ENCODE measurements at regions not wholly inside any gene's neighbourhood (a gene's known extent, or its start where the extent isn't known, plus 50 kb on each side); places are given as distances from the start of the nearest gene placed in this dataset.
"Not testable (repeated sequence)": the region's sequence is repeated elsewhere in the genome, so short reads cannot be mapped to it uniquely, and the experiment has no call there.

GRCh38 chr1:181985936-181986906 lies 75.3 kb downstream of the ZNF648 start:
- no CpG with 5 or more reads among the region's 6 CpGs for WGBS (ENCODE audit: insufficient coverage, low lambda C conversion rate)

GRCh38 chr1:181985281-181985680 lies 76.2 kb downstream of the ZNF648 start:
- no peak for DNase-seq
- no peak overlapping the region for H3K27ac ChIP-seq (ENCODE audit: low read length)
- H3K36me3 ChIP-seq (ENCODE audit: control insufficient read depth, insufficient read depth, low read length) = no peaks in the 10 kb centered on the region
- 80% methylated on average over 1 of the region's 3 CpGs for WGBS (ENCODE audit: insufficient coverage, low lambda C conversion rate)
- H3K9me3 ChIP-seq (ENCODE audit: control insufficient read depth, low read depth, low read length) = no peaks in the 10 kb centered on the region
- no peak overlapping the region for H3K4me3 ChIP-seq (ENCODE audit: low read length)
- no peaks in the 10 kb centered on the region for H3K27me3 ChIP-seq (ENCODE audit: control insufficient read depth, insufficient read depth, low read length)
- H3K4me1 ChIP-seq (ENCODE audit: control insufficient read depth, insufficient read depth, low read length) = peaks cover 7% of the 10 kb centered on the region

More at GRCh38 chr1:181985936-181986906, 75.3 kb downstream of the ZNF648 start:
- DNase-seq = no peak
- Histone ChIP-seq H3K36me3 (ENCODE audit: control insufficient read depth, insufficient read depth, low read length) (no peaks in the 10 kb centered on the region), H3K27me3 (ENCODE audit: control insufficient read depth, insufficient read depth, low read length) (no peaks in the 10 kb centered on the region), H3K9me3 (ENCODE audit: control insufficient read depth, low read depth, low read length) (no peaks in the 10 kb centered on the region), H3K4me1 (ENCODE audit: control insufficient read depth, insufficient read depth, low read length) (peaks cover 7% of the 10 kb centered on the region), H3K27ac (ENCODE audit: low read length) (no peak overlapping the region), H3K4me3 (ENCODE audit: low read length) (no peak overlapping the region)

GRCh38 chr1:181984006-181984405 lies 77.5 kb downstream of the ZNF648 start:
- 100% methylated on average over 1 of the region's 4 CpGs for WGBS (ENCODE audit: insufficient coverage, low lambda C conversion rate)
- H3K27ac ChIP-seq (ENCODE audit: low read length) = no peak overlapping the region
- H3K36me3 ChIP-seq (ENCODE audit: control insufficient read depth, insufficient read depth, low read length) = no peaks in the 10 kb centered on the region
- DNase-seq = no peak
- no peak overlapping the region for H3K4me3 ChIP-seq (ENCODE audit: low read length)
- H3K27me3 ChIP-seq (ENCODE audit: control insufficient read depth, insufficient read depth, low read length) = no peaks in the 10 kb centered on the region
- no peaks in the 10 kb centered on the region for H3K9me3 ChIP-seq (ENCODE audit: control insufficient read depth, low read depth, low read length)
- H3K4me1 ChIP-seq (ENCODE audit: control insufficient read depth, insufficient read depth, low read length) = peaks cover 7% of the 10 kb centered on the region

- no peak overlapping the region for H3K27ac ChIP-seq (ENCODE audit: low read length)
- no peaks in the 10 kb centered on the region for H3K9me3 ChIP-seq (ENCODE audit: control insufficient read depth, low read depth, low read length)
- H3K27me3 ChIP-seq (ENCODE audit: control insufficient read depth, insufficient read depth, low read length) = no peaks in the 10 kb centered on the region
- H3K4me3 ChIP-seq (ENCODE audit: low read length) = no peak overlapping the region
- H3K4me1 ChIP-seq (ENCODE audit: control insufficient read depth, insufficient read depth, low read length) = peaks cover 4% of the 10 kb centered on the region
- no peaks in the 10 kb centered on the region for H3K36me3 ChIP-seq (ENCODE audit: control insufficient read depth, insufficient read depth, low read length)
- no CpG with 5 or more reads among the region's 4 CpGs for WGBS (ENCODE audit: insufficient coverage, low lambda C conversion rate)
- DNase-seq = no peak
Observed at GRCh38 chr1:181981821-181982220, 79.7 kb downstream of the ZNF648 start.

- Histone ChIP-seq H3K9me3 (ENCODE audit: control insufficient read depth, low read depth, low read length) (no peaks in the 10 kb centered on the region), H3K4me1 (ENCODE audit: control insufficient read depth, insufficient read depth, low read length) (no peaks in the 10 kb centered on the region), H3K27me3 (ENCODE audit: control insufficient read depth, insufficient read depth, low read length) (no peaks in the 10 kb centered on the region), H3K27ac (ENCODE audit: low read length) (no peak overlapping the region), H3K4me3 (ENCODE audit: low read length) (no peak overlapping the region), H3K36me3 (ENCODE audit: control insufficient read depth, insufficient read depth, low read length) (no peaks in the 10 kb centered on the region)
- WGBS (ENCODE audit: insufficient coverage, low lambda C conversion rate) = no CpG with 5 or more reads among the region's 1 CpG
- DNase-seq = no peak
Observed at GRCh38 chr1:181972256-181972655, 89.3 kb downstream of the ZNF648 start.

- H3K4me3 ChIP-seq (ENCODE audit: low read length) = no peak overlapping the region
- no peak for DNase-seq
- no peaks in the 10 kb centered on the region for H3K4me1 ChIP-seq (ENCODE audit: control insufficient read depth, insufficient read depth, low read length)
- no peaks in the 10 kb centered on the region for H3K9me3 ChIP-seq (ENCODE audit: control insufficient read depth, low read depth, low read length)
- H3K27me3 ChIP-seq (ENCODE audit: control insufficient read depth, insufficient read depth, low read length) = no peaks in the 10 kb centered on the region
- H3K36me3 ChIP-seq (ENCODE audit: control insufficient read depth, insufficient read depth, low read length) = no peaks in the 10 kb centered on the region
- no peak overlapping the region for H3K27ac ChIP-seq (ENCODE audit: low read length)
Observed at GRCh38 chr1:181971424-181971823, 90.1 kb downstream of the ZNF648 start.

- no peaks in the 10 kb centered on the region for H3K36me3 ChIP-seq (ENCODE audit: control insufficient read depth, insufficient read depth, low read length)
- no CpG with 5 or more reads among the region's 2 CpGs for WGBS (ENCODE audit: insufficient coverage, low lambda C conversion rate)
- DNase-seq = no peak
- H3K9me3 ChIP-seq (ENCODE audit: control insufficient read depth, low read depth, low read length) = no peaks in the 10 kb centered on the region
- H3K27ac ChIP-seq (ENCODE audit: low read length) = no peak overlapping the region
- H3K27me3 ChIP-seq (ENCODE audit: control insufficient read depth, insufficient read depth, low read length) = no peaks in the 10 kb centered on the region
- no peaks in the 10 kb centered on the region for H3K4me1 ChIP-seq (ENCODE audit: control insufficient read depth, insufficient read depth, low read length)
- H3K4me3 ChIP-seq (ENCODE audit: low read length) = no peak overlapping the region
Observed at GRCh38 chr1:181969902-181970301, 91.6 kb downstream of the ZNF648 start.

- not testable (repeated sequence) for H3K9me3 ChIP-seq (ENCODE audit: control insufficient read depth, low read depth, low read length); H3K36me3 ChIP-seq (ENCODE audit: control insufficient read depth, insufficient read depth, low read length); H3K27me3 ChIP-seq (ENCODE audit: control insufficient read depth, insufficient read depth, low read length)
Observed at GRCh38 chr1:181954696-181955095, 106.8 kb downstream of the ZNF648 start.

GRCh38 chr1:181954178-181954577 lies 107.3 kb downstream of the ZNF648 start:
- H3K4me3 ChIP-seq (ENCODE audit: low read length); H3K9me3 ChIP-seq (ENCODE audit: control insufficient read depth, low read depth, low read length); H3K27ac ChIP-seq (ENCODE audit: low read length); H3K4me1 ChIP-seq (ENCODE audit: control insufficient read depth, insufficient read depth, low read length); H3K27me3 ChIP-seq (ENCODE audit: control insufficient read depth, insufficient read depth, low read length); H3K36me3 ChIP-seq (ENCODE audit: control insufficient read depth, insufficient read depth, low read length); DNase-seq: not testable (repeated sequence)
- WGBS (ENCODE audit: insufficient coverage, low lambda C conversion rate) = no CpG with 5 or more reads among the region's 7 CpGs

More at GRCh38 chr1:181954696-181955095, 106.8 kb downstream of the ZNF648 start:
- not testable (repeated sequence) for H3K27ac ChIP-seq (ENCODE audit: low read length); H3K4me3 ChIP-seq (ENCODE audit: low read length); DNase-seq; H3K4me1 ChIP-seq (ENCODE audit: control insufficient read depth, insufficient read depth, low read length)
- no CpG with 5 or more reads among the region's 11 CpGs for whole genome bisulfite sequencing (ENCODE audit: insufficient coverage, low lambda C conversion rate)

GRCh38 chr1:181953596-181953995 lies 107.9 kb downstream of the ZNF648 start:
- Histone ChIP-seq H3K4me1 (ENCODE audit: control insufficient read depth, insufficient read depth, low read length) (no peaks in the 10 kb centered on the region), H3K36me3 (ENCODE audit: control insufficient read depth, insufficient read depth, low read length) (no peaks in the 10 kb centered on the region), H3K4me3 (ENCODE audit: low read length) (no peak overlapping the region), H3K9me3 (ENCODE audit: control insufficient read depth, low read depth, low read length) (peaks cover 2% of the 10 kb centered on the region), H3K27ac (ENCODE audit: low read length) (no peak overlapping the region), H3K27me3 (ENCODE audit: control insufficient read depth, insufficient read depth, low read length) (no peaks in the 10 kb centered on the region)
- WGBS (ENCODE audit: insufficient coverage, low lambda C conversion rate) = 94% methylated on average over 3 of the region's 3 CpGs
- no peak for DNase-seq

- no peak for DNase-seq
- no peak overlapping the region for H3K27ac ChIP-seq (ENCODE audit: low read length)
- no peaks in the 10 kb centered on the region for H3K27me3 ChIP-seq (ENCODE audit: control insufficient read depth, insufficient read depth, low read length)
- 92% methylated on average over 3 of the region's 4 CpGs for WGBS (ENCODE audit: insufficient coverage, low lambda C conversion rate)
- no peaks in the 10 kb centered on the region for H3K36me3 ChIP-seq (ENCODE audit: control insufficient read depth, insufficient read depth, low read length)
- peaks cover 2% of the 10 kb centered on the region for H3K9me3 ChIP-seq (ENCODE audit: control insufficient read depth, low read depth, low read length)
- H3K4me1 ChIP-seq (ENCODE audit: control insufficient read depth, insufficient read depth, low read length) = no peaks in the 10 kb centered on the region
- no peak overlapping the region for H3K4me3 ChIP-seq (ENCODE audit: low read length)
Observed at GRCh38 chr1:181951213-181951612, 110.3 kb downstream of the ZNF648 start.

Data from large intestine (tissue), 3 donors.